Natural killer cell (primary cell): ENCODE measurements at regions not wholly inside any gene's neighbourhood (a gene's known extent, or its start where the extent isn't known, plus 50 kb on each side); places are given as distances from the start of the nearest gene placed in this dataset.

Source experiments
- ATAC-seq, 3 donors: fragments of 150-1000 bp in 2 of 3; fragments of 200-7000 bp in 1 of 3; cut with Tn5 transposase; 1 replicate in 1 of 3; 2 replicates in 2 of 3; pipeline ENCODE4 v1.10.0; 2021; ENCODE audit warnings: mild to moderate bottlenecking in 2 of 3, moderate library complexity in 2 of 3
- DNase-seq, 2 donors: peaks; one replicate each; pipeline versions ENCODE4 v3.0.0 to v3.0.0-alpha.2; 2013 to 2021; ENCODE audit warnings: mixed read lengths in 1 of 2
- H3K27ac ChIP-seq: one replicate; pipeline ENCODE4 v1.5.1; 2013; ENCODE audit warnings: mild to moderate bottlenecking, low read length
- H3K27me3 ChIP-seq: one replicate; pipeline ENCODE4 v1.6.1; 2013; ENCODE audit warnings: low read length; ENCODE audit not compliant: control insufficient read depth, insufficient read depth
- H3K36me3 ChIP-seq: one replicate; pipeline ENCODE4 v1.6.1; 2013; ENCODE audit warnings: low read length; ENCODE audit not compliant: control insufficient read depth, insufficient read depth
- H3K4me1 ChIP-seq: one replicate; pipeline ENCODE4 v1.6.1; 2013; ENCODE audit warnings: low read length; ENCODE audit not compliant: control insufficient read depth, insufficient read depth
- H3K4me3 ChIP-seq: one replicate; pipeline ENCODE4 v1.5.1; 2013; ENCODE audit warnings: low read length
- H3K9me3 ChIP-seq: one replicate; pipeline ENCODE4 v1.6.1; 2013; ENCODE audit warnings: low read length; ENCODE audit not compliant: control insufficient read depth, insufficient read depth
- H3K27ac Mint-ChIP-seq, 2 donors: one replicate each; pipeline ENCODE4 v1.8.0; 2022; ENCODE audit warnings: mild to moderate bottlenecking in 2 of 2, mixed read lengths in 2 of 2, moderate library complexity in 1 of 2
- H3K27me3 Mint-ChIP-seq, 2 donors: one replicate each; pipeline ENCODE4 v1.8.0; 2022; ENCODE audit warnings: low read depth in 2 of 2, mixed read lengths in 2 of 2
- H3K36me3 Mint-ChIP-seq: one replicate; pipeline ENCODE4 v1.8.0; 2022; ENCODE audit warnings: mixed read lengths
- H3K4me1 Mint-ChIP-seq, 2 donors: one replicate each; pipeline ENCODE4 v1.8.0; 2022; ENCODE audit warnings: mixed read lengths in 2 of 2
- H3K4me3 Mint-ChIP-seq: one replicate; pipeline ENCODE4 v1.8.0; 2022; ENCODE audit warnings: mild to moderate bottlenecking, moderate library complexity, mixed read lengths
- H3K9me3 Mint-ChIP-seq, 2 donors: one replicate each; pipeline ENCODE4 v1.8.0; 2022; ENCODE audit warnings: mixed read lengths in 2 of 2
- WGBS: methylation state at CpG from one replicate; pipeline ENCODE4 v1.1.7; 2013; ENCODE audit warnings: missing lambda C conversion rate; ENCODE audit not compliant: insufficient coverage; 5-methylcytosine and 5-hydroxymethylcytosine counted together
- intact Hi-C: fragments of 100-400 bp; cut with micrococcal nuclease; formaldehyde crosslinking; loops from one replicate; pipeline ENCODE4 v1.14.2; 2022
- TF ChIP-seq, protein P1 (sequence below): fragments of 200-600 bp; IDR thresholded peaks from one replicate; pipeline ENCODE4 v1.8.0; 2022; ENCODE audit warnings: antibody characterized with exemption

DNA sequence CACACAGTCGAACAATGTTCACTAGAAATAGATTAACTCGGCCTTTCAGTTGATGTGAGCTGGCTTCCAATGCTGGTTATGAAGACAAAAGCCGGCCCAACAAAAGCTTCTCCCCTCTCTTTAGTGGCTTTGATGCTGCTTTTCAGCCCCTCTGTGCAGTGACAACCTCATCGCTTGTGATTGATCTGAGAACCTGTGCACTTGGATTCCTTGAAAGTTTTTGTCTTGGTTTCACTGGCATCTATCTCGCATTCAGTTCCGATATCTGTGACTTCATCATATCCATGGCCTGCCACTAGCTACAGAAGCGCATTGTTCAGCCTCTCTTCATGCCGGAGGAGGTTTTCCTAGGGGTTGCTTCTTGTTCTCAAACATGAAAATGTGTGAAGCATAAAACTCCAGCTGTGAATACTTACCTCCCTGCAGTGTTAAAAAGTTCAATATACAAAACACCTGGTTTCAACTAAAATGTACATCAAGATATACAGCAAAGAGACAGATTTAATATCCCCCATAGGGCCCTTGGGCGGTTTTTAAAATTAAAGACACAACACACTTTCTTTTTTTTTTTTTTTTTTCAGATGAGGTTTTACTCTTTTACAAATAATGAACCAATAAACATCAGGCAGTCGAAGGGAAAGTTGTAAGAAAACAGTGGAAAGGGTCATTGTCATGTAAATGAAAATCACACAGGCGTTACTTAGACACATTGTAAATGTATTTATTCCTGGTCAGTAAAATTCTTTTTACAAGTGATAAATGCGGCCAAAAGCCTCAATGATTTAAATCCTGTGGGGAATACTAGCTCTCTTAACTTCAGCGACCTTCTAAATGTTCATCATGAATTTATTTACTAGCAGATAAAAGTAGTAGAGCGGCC, 1252.8 kb downstream of the EFNB2 start:
- Mint-ChIP-seq H3K36me3 (no peaks in the 10 kb centered on the region), H3K27ac (no peak overlapping the region), H3K4me3 (no peak overlapping the region), H3K27me3 (no peaks in the 10 kb centered on the region), H3K4me1 (no peaks in the 10 kb centered on the region), H3K9me3 (no peaks in the 10 kb centered on the region)
- Histone ChIP-seq H3K4me3 (no peak overlapping the region), H3K27me3 (no peaks in the 10 kb centered on the region), H3K9me3 (no peaks in the 10 kb centered on the region), H3K36me3 (no peaks in the 10 kb centered on the region), H3K27ac (no peak overlapping the region), H3K4me1 (no peaks in the 10 kb centered on the region)
- no peak for ATAC-seq
- intact Hi-C loops = no loop called here
- no peak for DNase-seq
- 86% methylated on average over 13 of the region's 14 CpGs for WGBS
- TF ChIP-seq, protein P1, sequence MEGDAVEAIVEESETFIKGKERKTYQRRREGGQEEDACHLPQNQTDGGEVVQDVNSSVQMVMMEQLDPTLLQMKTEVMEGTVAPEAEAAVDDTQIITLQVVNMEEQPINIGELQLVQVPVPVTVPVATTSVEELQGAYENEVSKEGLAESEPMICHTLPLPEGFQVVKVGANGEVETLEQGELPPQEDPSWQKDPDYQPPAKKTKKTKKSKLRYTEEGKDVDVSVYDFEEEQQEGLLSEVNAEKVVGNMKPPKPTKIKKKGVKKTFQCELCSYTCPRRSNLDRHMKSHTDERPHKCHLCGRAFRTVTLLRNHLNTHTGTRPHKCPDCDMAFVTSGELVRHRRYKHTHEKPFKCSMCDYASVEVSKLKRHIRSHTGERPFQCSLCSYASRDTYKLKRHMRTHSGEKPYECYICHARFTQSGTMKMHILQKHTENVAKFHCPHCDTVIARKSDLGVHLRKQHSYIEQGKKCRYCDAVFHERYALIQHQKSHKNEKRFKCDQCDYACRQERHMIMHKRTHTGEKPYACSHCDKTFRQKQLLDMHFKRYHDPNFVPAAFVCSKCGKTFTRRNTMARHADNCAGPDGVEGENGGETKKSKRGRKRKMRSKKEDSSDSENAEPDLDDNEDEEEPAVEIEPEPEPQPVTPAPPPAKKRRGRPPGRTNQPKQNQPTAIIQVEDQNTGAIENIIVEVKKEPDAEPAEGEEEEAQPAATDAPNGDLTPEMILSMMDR = no peak

DNA sequence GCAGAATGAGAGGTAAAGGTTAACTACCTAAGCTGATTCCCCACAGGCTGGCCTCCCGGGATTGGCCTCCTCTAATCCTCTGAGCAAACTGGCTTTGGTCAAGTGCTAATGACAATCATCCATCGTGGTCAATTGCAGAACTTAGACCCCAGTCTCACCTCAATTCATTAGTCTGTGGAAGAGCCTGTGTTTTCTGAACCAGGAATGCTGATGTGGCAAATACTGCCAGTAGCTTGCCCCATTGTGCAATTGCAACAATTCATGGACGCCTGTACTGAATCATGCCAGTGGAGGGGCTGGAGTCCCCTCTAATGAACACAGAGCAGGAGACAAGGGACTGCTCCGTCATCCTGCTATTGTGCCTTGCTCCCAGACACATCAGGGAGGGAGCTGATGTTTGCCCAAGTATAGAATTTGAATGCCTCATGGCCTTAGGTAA, 1256.5 kb downstream of the EFNB2 start:
- H3K27ac Mint-ChIP-seq = no peak overlapping the region
- H3K36me3 Mint-ChIP-seq = no peaks in the 10 kb centered on the region
- H3K9me3 Mint-ChIP-seq = no peaks in the 10 kb centered on the region
- H3K27me3 ChIP-seq = no peaks in the 10 kb centered on the region
- DNase-seq = no peak
- no peak for ATAC-seq
- intact Hi-C loops = no loop called here
- no peaks in the 10 kb centered on the region for H3K4me1 Mint-ChIP-seq
- no peaks in the 10 kb centered on the region for H3K27me3 Mint-ChIP-seq
- H3K4me1 ChIP-seq = no peaks in the 10 kb centered on the region
- H3K27ac ChIP-seq = no peak overlapping the region
- no peak overlapping the region for H3K4me3 ChIP-seq
- 74% methylated on average over 4 of the region's 4 CpGs for WGBS
- H3K9me3 ChIP-seq = no peaks in the 10 kb centered on the region
- TF ChIP-seq, protein P1 = no peak
- H3K36me3 ChIP-seq = no peaks in the 10 kb centered on the region
- H3K4me3 Mint-ChIP-seq = no peak overlapping the region

DNA sequence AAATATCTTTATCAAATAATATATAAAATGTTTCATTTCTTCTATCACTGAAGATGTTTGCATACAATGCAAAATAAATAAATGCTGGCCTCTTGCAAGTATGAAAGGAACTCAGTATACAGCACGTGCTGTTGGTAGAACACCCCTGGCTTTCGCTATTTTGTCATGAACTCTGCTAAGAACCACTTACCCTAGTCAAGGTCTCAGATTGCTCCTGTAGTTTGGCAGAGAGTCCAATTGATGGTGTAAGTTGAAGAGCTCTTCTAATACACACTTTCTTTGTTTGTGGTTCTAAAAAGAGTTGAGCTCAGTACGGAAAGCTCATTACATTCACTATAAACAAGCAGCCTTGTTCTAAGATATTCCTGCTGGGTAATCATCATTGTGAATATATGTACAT, 1258.9 kb downstream of the EFNB2 start:
- no peak overlapping the region for H3K27ac Mint-ChIP-seq
- ATAC-seq (no peak), DNase-seq (no peak)
- H3K4me3 Mint-ChIP-seq = no peak overlapping the region
- H3K27me3 ChIP-seq = no peaks in the 10 kb centered on the region
- no peaks in the 10 kb centered on the region for H3K36me3 ChIP-seq
- no peaks in the 10 kb centered on the region for H3K27me3 Mint-ChIP-seq
- 94% methylated on average over 2 of the region's 3 CpGs for whole genome bisulfite sequencing
- no peaks in the 10 kb centered on the region for H3K4me1 ChIP-seq
- H3K9me3 ChIP-seq = no peaks in the 10 kb centered on the region
- no peak overlapping the region for H3K4me3 ChIP-seq
- H3K4me1 Mint-ChIP-seq = no peaks in the 10 kb centered on the region
- H3K36me3 Mint-ChIP-seq = no peaks in the 10 kb centered on the region
- H3K27ac ChIP-seq = no peak overlapping the region
- H3K9me3 Mint-ChIP-seq = peaks cover 2% of the 10 kb centered on the region in 2 donors
- TF ChIP-seq, protein P1 = no peak
- intact Hi-C loops = no loop called here
